ENCODE measurements at regions not wholly inside any gene's neighbourhood (a gene's known extent, or its start where the extent isn't known, plus 50 kb on each side); places are given as distances from the start of the nearest gene placed in this dataset.

GRCh38 chr20:52404671-52405070 lies 213.1 kb upstream of the ZFP64 start:
- dilution Hi-C loops (cut with HindIII; ENCODE audit: low sequenced_read_pairs, unreplicated experiment): no loop called here

More at GRCh38 chr20:52404671-52405070, 213.1 kb upstream of the ZFP64 start:
- H3K18ac ChIP-seq (ENCODE audit: low read depth, low read length): no peak overlapping the region
- no peak overlapping the region for H4K91ac ChIP-seq (ENCODE audit: insufficient read depth, low read depth, low read length)
- no peak overlapping the region for H3K27ac ChIP-seq (ENCODE audit: insufficient read depth, low read length)
- no peak overlapping the region for H2BK5ac ChIP-seq (ENCODE audit: low read depth, low read length, poor library complexity, severe bottlenecking)
- no peaks in the 10 kb centered on the region for H3K36me3 ChIP-seq (ENCODE audit: control insufficient read depth, insufficient read depth, low read length)
- no peaks in the 10 kb centered on the region for H3K4me1 ChIP-seq (ENCODE audit: control insufficient read depth, insufficient read depth, low read length)
- ChIA-PET POLR2A (ENCODE audit: unreplicated experiment) (no interaction called here), CTCF (no interaction called here)
- H3K9me1 ChIP-seq (ENCODE audit: insufficient read depth, low read length): no peaks in the 10 kb centered on the region
- no peak overlapping the region for H2AFZ ChIP-seq (replicated peaks; ENCODE audit: low read length, poor library complexity)
- DNase-seq (no peak), ATAC-seq (ENCODE audit: low read depth) (no peak)
- H4K8ac ChIP-seq (ENCODE audit: low read depth in 2 of 2, low read length in 2 of 2): no peak overlapping the region
- no peak overlapping the region for H4K5ac ChIP-seq (ENCODE audit: low read depth, low read length)
- TF ChIP-seq CEBPB (IDR thresholded peaks at IDR 0.05; ENCODE audit: low read depth, low read length) (no peak), CHD1 (IDR thresholded peaks at IDR 0.05; ENCODE audit: low read depth, low read length) (no peak), RCOR1 (IDR thresholded peaks at IDR 0.05; ENCODE audit: insufficient replicate concordance, low read length) (no peak), RAD21 (IDR thresholded peaks at IDR 0.05; ENCODE audit: low read length) (no peak), FOS (IDR thresholded peaks at IDR 0.05; ENCODE audit: low read depth, low read length) (no peak), MXI1 (IDR thresholded peaks at IDR 0.05; ENCODE audit: borderline replicate concordance, low read depth, low read length) (no peak), USF2 (IDR thresholded peaks at IDR 0.05; ENCODE audit: low read depth, low read length) (no peak), ELK1 (IDR thresholded peaks at IDR 0.05; ENCODE audit: borderline replicate concordance, low read depth, low read length) (no peak), POLR2A (IDR thresholded peaks at IDR 0.05; ENCODE audit: low read depth, low read length) (no peak), NFE2L2 (IDR thresholded peaks at IDR 0.05; ENCODE audit: low read depth, low read length) (no peak), RFX5 (IDR thresholded peaks at IDR 0.05; ENCODE audit: low read depth, low read length) (no peak), MAZ (IDR thresholded peaks at IDR 0.05; ENCODE audit: borderline replicate concordance, low read depth, low read length) (no peak), CTCF (conservative IDR thresholded peaks at IDR 0.05; ENCODE audit: low read depth, low read length) (no peak), SMC3 (IDR thresholded peaks at IDR 0.05; ENCODE audit: low read depth, low read length) (no peak), MAFK (IDR thresholded peaks at IDR 0.05; ENCODE audit: low read depth, low read length) (no peak), BHLHE40 (IDR thresholded peaks at IDR 0.05; ENCODE audit: low read depth, low read length) (no peak)
- no peak overlapping the region for H3K56ac ChIP-seq (ENCODE audit: extremely low read depth, insufficient read depth, low read length)
- no peak overlapping the region for H2BK15ac ChIP-seq (ENCODE audit: low read depth, low read length)
- H2BK120ac ChIP-seq (ENCODE audit: low read depth, low read length): no peak overlapping the region
- H3K4me2 ChIP-seq (ENCODE audit: low read depth, low read length): no peak overlapping the region
- H3K27me3 ChIP-seq (ENCODE audit: control insufficient read depth, insufficient read depth, low read length): no peaks in the 10 kb centered on the region
- H2AK9ac ChIP-seq (replicated peaks; ENCODE audit: low read depth, low read length, poor library complexity): no peak overlapping the region
- no peak overlapping the region for H3K4ac ChIP-seq (ENCODE audit: low read depth, low read length)
- WGBS, 2 experiments (ENCODE audit: extremely low coverage in 2 of 2, insufficient read length in 1 of 2): no CpG with 5 or more reads among the region's 3 CpGs
- intact Hi-C loops (cut with micrococcal nuclease): no loop called here
- H3K9ac ChIP-seq (ENCODE audit: low read depth, low read length): no peak overlapping the region
- H2AK5ac ChIP-seq (ENCODE audit: low read depth, low read length): no peak overlapping the region
- H3K14ac ChIP-seq (replicated peaks; ENCODE audit: low read depth, low read length): no peak overlapping the region
- in situ Hi-C loops (cut with MboI; ENCODE audit: low sequenced_read_pairs): no loop called here
- no TSS peak for BruUV-seq (replicated peaks)
- no peak overlapping the region for H3K23ac ChIP-seq (ENCODE audit: low read depth, low read length)
- no peaks in the 10 kb centered on the region for H3K79me1 ChIP-seq (ENCODE audit: low read depth in 1 of 2, low read length in 2 of 2)
- H2BK20ac ChIP-seq (ENCODE audit: low read depth, low read length): no peak overlapping the region
- no peaks in the 10 kb centered on the region for H3K9me3 ChIP-seq (ENCODE audit: control insufficient read depth, insufficient read depth, low read length)
- H4K20me1 ChIP-seq (ENCODE audit: insufficient read depth, low read length): no peaks in the 10 kb centered on the region
- no peak overlapping the region for H3K4me3 ChIP-seq (ENCODE audit: insufficient read depth, low read depth, low read length)

Data from IMR-90 (cell line).